SK-N-SH treated with all-trans-retinoic acid at 6 μM for 48 hours (cell line): ENCODE measurements at regions not wholly inside any gene's neighbourhood (a gene's known extent, or its start where the extent isn't known, plus 50 kb on each side); places are given as distances from the start of the nearest gene placed in this dataset.

ENCODE experiments used
- ATAC-seq: fragments of 200-7000 bp; cut with Tn5 transposase; 3 replicates; pipeline ENCODE4 v1.9.1; 2020; ENCODE audit warnings: mild to moderate bottlenecking, moderate library complexity
- ARNTL ChIP-seq: fragments of 450-650 bp; formaldehyde crosslinking; IDR thresholded peaks from 2 replicates; pipeline ENCODE4 v1.5.0; 2020; ENCODE audit warnings: low read depth, mild to moderate bottlenecking, moderate library complexity, borderline replicate concordance
- BACH2 ChIP-seq: fragments of 250-450 bp; sonication (Bioruptor Pico); IDR thresholded peaks from 2 replicates; pipeline ENCODE4 v1.9.0; 2021; ENCODE audit warnings: mild to moderate bottlenecking, borderline replicate concordance
- CREB5 ChIP-seq: fragments of 250-450 bp; sonication (Bioruptor Pico); IDR thresholded peaks from 2 replicates; pipeline ENCODE4 v1.5.1; 2020; ENCODE audit warnings: low read depth, mild to moderate bottlenecking, moderate library complexity
- CSDC2 ChIP-seq: fragments of 250-450 bp; sonication (Bioruptor Pico); IDR thresholded peaks from 2 replicates; pipeline ENCODE4 v1.5.0; 2020; ENCODE audit warnings: mild to moderate bottlenecking, moderate library complexity
- CSRNP3 ChIP-seq: fragments of 250-450 bp; sonication (Bioruptor Pico); IDR thresholded peaks from 2 replicates; pipeline ENCODE4 v1.5.1; 2021; ENCODE audit warnings: mild to moderate bottlenecking, moderate library complexity
- GLIS3 ChIP-seq: fragments of 250-450 bp; sonication (Bioruptor Pico); IDR thresholded peaks from 2 replicates; pipeline ENCODE4 v1.5.0; 2020; ENCODE audit warnings: mild to moderate bottlenecking, moderate library complexity
- ISL1 ChIP-seq: fragments of 250-450 bp; sonication (Bioruptor Pico); IDR thresholded peaks from 2 replicates; pipeline ENCODE4 v2.1.2; 2022; ENCODE audit warnings: mild to moderate bottlenecking, moderate library complexity
- OSR1 ChIP-seq: fragments of 250-450 bp; sonication (Bioruptor Pico); IDR thresholded peaks from 2 replicates; pipeline ENCODE4 v1.8.0; 2022; ENCODE audit warnings: moderate library complexity, mild to moderate bottlenecking, inconsistent platforms
- PATZ1 ChIP-seq: fragments of 250-450 bp; sonication (Bioruptor Pico); IDR thresholded peaks from 2 replicates; pipeline ENCODE4 v1.8.0; 2020; ENCODE audit warnings: mild to moderate bottlenecking, moderate library complexity, borderline replicate concordance
- POU6F1 ChIP-seq: fragments of 250-450 bp; sonication (Bioruptor Pico); IDR thresholded peaks from 2 replicates; pipeline ENCODE4 v1.8.0; 2021; ENCODE audit warnings: low read depth, mild to moderate bottlenecking, moderate library complexity, borderline replicate concordance
- PPARA ChIP-seq: fragments of 250-450 bp; sonication (Bioruptor Pico); IDR thresholded peaks from 2 replicates; pipeline ENCODE4 v1.5.0; 2020; ENCODE audit warnings: mild to moderate bottlenecking, borderline replicate concordance
- RARB ChIP-seq: fragments of 250-450 bp; sonication (Bioruptor Pico); IDR thresholded peaks from 2 replicates; pipeline ENCODE4 v1.8.0; 2021; ENCODE audit warnings: mild to moderate bottlenecking, moderate library complexity
- SNAI2 ChIP-seq: fragments of 250-450 bp; sonication (Bioruptor Pico); IDR thresholded peaks from 2 replicates; pipeline ENCODE4 v1.5.0; 2020; ENCODE audit warnings: mild to moderate bottlenecking, moderate library complexity
- TCF4 ChIP-seq: fragments of 250-450 bp; sonication (Bioruptor Pico); IDR thresholded peaks from 2 replicates; pipeline ENCODE4 v1.8.0; 2021; ENCODE audit warnings: mild to moderate bottlenecking, moderate library complexity, borderline replicate concordance
- TSHZ2 ChIP-seq: fragments of 250-450 bp; sonication (Bioruptor Pico); IDR thresholded peaks from 2 replicates; pipeline ENCODE4 v1.5.0; 2020; ENCODE audit warnings: mild to moderate bottlenecking, moderate library complexity
- ZC3H10 ChIP-seq: fragments of 250-450 bp; sonication (Bioruptor Pico); IDR thresholded peaks from 2 replicates; pipeline ENCODE4 v1.5.1; 2021; ENCODE audit warnings: mild to moderate bottlenecking, moderate library complexity
- ZFP3 ChIP-seq: fragments of 250-450 bp; sonication (Bioruptor Pico); IDR thresholded peaks from 2 replicates; pipeline ENCODE4 v1.5.0; 2020; ENCODE audit warnings: mild to moderate bottlenecking, moderate library complexity
- ZFP30 ChIP-seq: fragments of 450-650 bp; formaldehyde crosslinking; IDR thresholded peaks from 2 replicates; pipeline ENCODE4 v1.5.0; 2022; ENCODE audit warnings: mild to moderate bottlenecking, moderate library complexity
- ZNF565 ChIP-seq: fragments of 450-650 bp; formaldehyde crosslinking; conservative IDR thresholded peaks from 2 replicates; pipeline ENCODE4 v1.5.0; 2020; ENCODE audit warnings: low read depth, mild to moderate bottlenecking, moderate library complexity
- ZNF70 ChIP-seq: fragments of 450-650 bp; formaldehyde crosslinking; IDR thresholded peaks from 2 replicates; pipeline ENCODE4 v1.5.0; 2020; ENCODE audit warnings: mild to moderate bottlenecking, moderate library complexity
- ZNF8 ChIP-seq: fragments of 450-650 bp; formaldehyde crosslinking; IDR thresholded peaks from 2 replicates; pipeline ENCODE4 v1.5.0; 2020; ENCODE audit warnings: mild to moderate bottlenecking, moderate library complexity

GRCh38 chr9:3136230-3136629 is 292.3 kb upstream of the PUM3 start:
- TF ChIP-seq BACH2 (CRISPR knock-in tag) (no peak), TSHZ2 (CRISPR knock-in tag) (no peak), ZNF70 (no peak), ZNF565 (CRISPR knock-in tag) (no peak), CSRNP3 (CRISPR knock-in tag) (no peak), CREB5 (CRISPR knock-in tag) (no peak), RARB (CRISPR knock-in tag) (no peak), ZFP30 (no peak), ZC3H10 (CRISPR knock-in tag) (no peak), SNAI2 (CRISPR knock-in tag) (no peak), OSR1 (CRISPR knock-in tag) (no peak), PPARA (CRISPR knock-in tag) (no peak), POU6F1 (CRISPR knock-in tag) (no peak), PATZ1 (CRISPR knock-in tag) (no peak), ARNTL (no peak), ZNF8 (no peak), TCF4 (no peak), GLIS3 (no peak)
- no peak for ATAC-seq

- no peak for TF ChIP-seq ZFP3
- TF ChIP-seq CSDC2 (CRISPR knock-in tag), result no peak
- no peak for TF ChIP-seq ZNF70
- no peak for TF ChIP-seq ISL1 (CRISPR knock-in tag)
- no peak for TF ChIP-seq CREB5 (CRISPR knock-in tag)
- no peak for TF ChIP-seq OSR1 (CRISPR knock-in tag)
- no peak for TF ChIP-seq TSHZ2 (CRISPR knock-in tag)
- TF ChIP-seq CSRNP3 (CRISPR knock-in tag), result no peak
- TF ChIP-seq ZNF8, result no peak
- no peak for TF ChIP-seq ZNF565 (CRISPR knock-in tag)
Measured at GRCh38 chr9:3127564-3127963, 283.7 kb upstream of the PUM3 start.

More at GRCh38 chr9:3127564-3127963, 283.7 kb upstream of the PUM3 start:
- no peak for ATAC-seq
